GM12878 (cell line): ENCODE measurements at regions not wholly inside any gene's neighbourhood (a gene's known extent, or its start where the extent isn't known, plus 50 kb on each side); places are given as distances from the start of the nearest gene placed in this dataset.

Source experiments
- BCL3 ChIP-seq: IDR thresholded peaks from 2 replicates; pipeline ENCODE4 v1.6.1; 2011; ENCODE audit warnings: borderline replicate concordance, low read depth, mild to moderate bottlenecking, moderate library complexity, low read length; ENCODE audit not compliant: insufficient read depth, poor library complexity, severe bottlenecking
- BRCA1 ChIP-seq: IDR thresholded peaks from 2 replicates; pipeline ENCODE4 v1.6.1; 2011; ENCODE audit warnings: low read depth, low read length, improper control_type of control experiment
- ELK1 ChIP-seq: IDR thresholded peaks from 2 replicates; pipeline ENCODE4 v1.6.1; 2012; ENCODE audit warnings: low read depth, low read length, improper control_type of control experiment
- IRF3 ChIP-seq: fragments of 450-650 bp; IDR thresholded peaks from 2 replicates; pipeline ENCODE4 v1.6.1; 2014; ENCODE audit warnings: mild to moderate bottlenecking
- JUNB ChIP-seq: IDR thresholded peaks from 2 replicates; pipeline ENCODE4 v1.6.1; 2016; ENCODE audit warnings: antibody characterized with exemption, mild to moderate bottlenecking
- MTA3 ChIP-seq: IDR thresholded peaks from 2 replicates; pipeline ENCODE4 v1.6.1; 2012; ENCODE audit warnings: low read length, inconsistent platforms, borderline replicate concordance
- MYC ChIP-seq: IDR thresholded peaks from 2 replicates; pipeline ENCODE4 v1.6.1; 2011; ENCODE audit warnings: mild to moderate bottlenecking, low read length, moderate library complexity, inconsistent platforms; ENCODE audit not compliant: insufficient read depth, insufficient replicate concordance, insufficient read length, severe bottlenecking
- NFXL1 ChIP-seq: fragments of 450-650 bp; IDR thresholded peaks from 2 replicates; pipeline ENCODE4 v1.6.1; 2017; ENCODE audit warnings: antibody characterized with exemption, mild to moderate bottlenecking, borderline replicate concordance
- RUNX3 ChIP-seq: IDR thresholded peaks from 2 replicates; pipeline ENCODE4 v1.6.1; 2012; ENCODE audit warnings: low read length, inconsistent platforms
- SP1 ChIP-seq: IDR thresholded peaks from one replicate; pipeline ENCODE4 v1.6.1; 2011; ENCODE audit warnings: low read depth, low read length
- TCF12 ChIP-seq: IDR thresholded peaks from 2 replicates; pipeline ENCODE4 v1.6.1; 2011; ENCODE audit warnings: low read depth, mild to moderate bottlenecking, low read length
- ZNF24 ChIP-seq: fragments of 450-650 bp; IDR thresholded peaks from 2 replicates; pipeline ENCODE4 v1.6.1; 2017; ENCODE audit warnings: antibody characterized with exemption, mild to moderate bottlenecking
- ZNF592 ChIP-seq: fragments of 450-650 bp; IDR thresholded peaks from 2 replicates; pipeline ENCODE4 v1.6.1; 2017; ENCODE audit warnings: mild to moderate bottlenecking, moderate library complexity
- TF ChIP-seq, protein P1 (sequence below): fragments of 450-650 bp; IDR thresholded peaks from 2 replicates; pipeline ENCODE4 v1.6.1; 2017; ENCODE audit warnings: mild to moderate bottlenecking
- TF ChIP-seq, protein P2 (sequence below): fragments of 450-650 bp; formaldehyde crosslinking; IDR thresholded peaks from 2 replicates; pipeline ENCODE4 v1.5.0; 2022; ENCODE audit warnings: mild to moderate bottlenecking, missing genetic modification characterization

DNA sequence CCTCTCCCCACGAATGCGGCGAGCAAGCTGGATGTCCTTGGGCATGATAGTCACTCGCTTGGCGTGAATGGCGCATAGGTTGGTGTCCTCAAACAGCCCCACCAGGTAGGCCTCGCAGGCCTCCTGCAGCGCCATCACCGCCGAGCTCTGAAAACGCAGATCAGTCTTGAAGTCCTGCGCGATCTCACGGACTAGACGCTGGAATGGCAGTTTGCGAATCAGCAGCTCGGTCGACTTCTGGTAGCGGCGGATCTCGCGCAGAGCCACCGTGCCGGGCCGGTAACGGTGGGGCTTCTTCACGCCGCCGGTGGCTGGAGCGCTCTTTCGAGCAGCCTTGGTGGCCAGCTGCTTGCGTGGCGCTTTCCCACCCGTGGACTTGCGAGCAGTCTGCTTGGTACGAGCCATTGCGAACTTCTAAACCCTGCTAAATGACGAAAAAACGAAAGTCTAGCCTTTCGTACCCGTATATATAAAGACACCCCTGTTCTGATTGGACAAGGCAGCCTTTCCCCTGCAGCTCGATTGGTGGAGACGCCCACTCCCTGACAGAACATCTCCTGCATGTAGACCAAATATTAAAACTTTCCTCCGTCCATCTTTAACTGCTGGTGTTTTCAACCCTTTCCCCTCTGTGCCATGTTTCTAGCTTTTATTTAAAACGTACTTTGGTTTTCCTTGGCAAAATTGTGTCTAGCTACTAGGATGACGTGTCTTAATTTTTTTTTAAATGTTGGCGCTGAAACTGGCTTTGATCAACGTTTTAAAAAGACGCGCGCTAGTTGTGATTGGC, 109.8 kb downstream of the HFE start (continued):
- TF ChIP-seq ZNF592 (no peak), RUNX3 (peak; percentile 50; the same call in 1 of the 2 replicates), MYC (no peak), ELK1 (peak; percentile 48; the same call in 1 of the 2 replicates), TCF12 (peak; percentile 71; the same call in 1 of the 2 replicates), NFXL1 (peak; percentile 94), SP1 (peak; percentile 95), JUNB (no peak), MTA3 (peak; percentile 84; the same call in 1 of the 2 replicates), BCL3 (peak; percentile 22), IRF3 (peak; percentile 50; the same call in 1 of the 2 replicates), ZNF24 (no peak), BRCA1 (0 out of 2 replicates have a peak, but pooled peaks have one; percentile 22)
- TF ChIP-seq, protein P1, sequence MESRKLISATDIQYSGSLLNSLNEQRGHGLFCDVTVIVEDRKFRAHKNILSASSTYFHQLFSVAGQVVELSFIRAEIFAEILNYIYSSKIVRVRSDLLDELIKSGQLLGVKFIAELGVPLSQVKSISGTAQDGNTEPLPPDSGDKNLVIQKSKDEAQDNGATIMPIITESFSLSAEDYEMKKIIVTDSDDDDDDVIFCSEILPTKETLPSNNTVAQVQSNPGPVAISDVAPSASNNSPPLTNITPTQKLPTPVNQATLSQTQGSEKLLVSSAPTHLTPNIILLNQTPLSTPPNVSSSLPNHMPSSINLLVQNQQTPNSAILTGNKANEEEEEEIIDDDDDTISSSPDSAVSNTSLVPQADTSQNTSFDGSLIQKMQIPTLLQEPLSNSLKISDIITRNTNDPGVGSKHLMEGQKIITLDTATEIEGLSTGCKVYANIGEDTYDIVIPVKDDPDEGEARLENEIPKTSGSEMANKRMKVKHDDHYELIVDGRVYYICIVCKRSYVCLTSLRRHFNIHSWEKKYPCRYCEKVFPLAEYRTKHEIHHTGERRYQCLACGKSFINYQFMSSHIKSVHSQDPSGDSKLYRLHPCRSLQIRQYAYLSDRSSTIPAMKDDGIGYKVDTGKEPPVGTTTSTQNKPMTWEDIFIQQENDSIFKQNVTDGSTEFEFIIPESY, result no peak
- TF ChIP-seq, protein P2, sequence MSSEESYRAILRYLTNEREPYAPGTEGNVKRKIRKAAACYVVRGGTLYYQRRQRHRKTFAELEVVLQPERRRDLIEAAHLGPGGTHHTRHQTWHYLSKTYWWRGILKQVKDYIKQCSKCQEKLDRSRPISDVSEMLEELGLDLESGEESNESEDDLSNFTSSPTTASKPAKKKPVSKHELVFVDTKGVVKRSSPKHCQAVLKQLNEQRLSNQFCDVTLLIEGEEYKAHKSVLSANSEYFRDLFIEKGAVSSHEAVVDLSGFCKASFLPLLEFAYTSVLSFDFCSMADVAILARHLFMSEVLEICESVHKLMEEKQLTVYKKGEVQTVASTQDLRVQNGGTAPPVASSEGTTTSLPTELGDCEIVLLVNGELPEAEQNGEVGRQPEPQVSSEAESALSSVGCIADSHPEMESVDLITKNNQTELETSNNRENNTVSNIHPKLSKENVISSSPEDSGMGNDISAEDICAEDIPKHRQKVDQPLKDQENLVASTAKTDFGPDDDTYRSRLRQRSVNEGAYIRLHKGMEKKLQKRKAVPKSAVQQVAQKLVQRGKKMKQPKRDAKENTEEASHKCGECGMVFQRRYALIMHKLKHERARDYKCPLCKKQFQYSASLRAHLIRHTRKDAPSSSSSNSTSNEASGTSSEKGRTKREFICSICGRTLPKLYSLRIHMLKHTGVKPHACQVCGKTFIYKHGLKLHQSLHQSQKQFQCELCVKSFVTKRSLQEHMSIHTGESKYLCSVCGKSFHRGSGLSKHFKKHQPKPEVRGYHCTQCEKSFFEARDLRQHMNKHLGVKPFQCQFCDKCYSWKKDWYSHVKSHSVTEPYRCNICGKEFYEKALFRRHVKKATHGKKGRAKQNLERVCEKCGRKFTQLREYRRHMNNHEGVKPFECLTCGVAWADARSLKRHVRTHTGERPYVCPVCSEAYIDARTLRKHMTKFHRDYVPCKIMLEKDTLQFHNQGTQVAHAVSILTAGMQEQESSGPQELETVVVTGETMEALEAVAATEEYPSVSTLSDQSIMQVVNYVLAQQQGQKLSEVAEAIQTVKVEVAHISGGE (CRISPR knock-in tag), result no peak
